NCI-H748 treated with DMSO at 0.1 percent for 48 hours (cell line): ENCODE measurements at regions not wholly inside any gene's neighbourhood (a gene's known extent, or its start where the extent isn't known, plus 50 kb on each side); places are given as distances from the start of the nearest gene placed in this dataset.
A peak's percentile ranks its signal among the peaks of the same experiment; 100 is the strongest.

Experiments
- DNase-seq: peaks from one replicate; lab custom pipeline; 2025; lab: John Stamatoyannopoulos, UW

DNA sequence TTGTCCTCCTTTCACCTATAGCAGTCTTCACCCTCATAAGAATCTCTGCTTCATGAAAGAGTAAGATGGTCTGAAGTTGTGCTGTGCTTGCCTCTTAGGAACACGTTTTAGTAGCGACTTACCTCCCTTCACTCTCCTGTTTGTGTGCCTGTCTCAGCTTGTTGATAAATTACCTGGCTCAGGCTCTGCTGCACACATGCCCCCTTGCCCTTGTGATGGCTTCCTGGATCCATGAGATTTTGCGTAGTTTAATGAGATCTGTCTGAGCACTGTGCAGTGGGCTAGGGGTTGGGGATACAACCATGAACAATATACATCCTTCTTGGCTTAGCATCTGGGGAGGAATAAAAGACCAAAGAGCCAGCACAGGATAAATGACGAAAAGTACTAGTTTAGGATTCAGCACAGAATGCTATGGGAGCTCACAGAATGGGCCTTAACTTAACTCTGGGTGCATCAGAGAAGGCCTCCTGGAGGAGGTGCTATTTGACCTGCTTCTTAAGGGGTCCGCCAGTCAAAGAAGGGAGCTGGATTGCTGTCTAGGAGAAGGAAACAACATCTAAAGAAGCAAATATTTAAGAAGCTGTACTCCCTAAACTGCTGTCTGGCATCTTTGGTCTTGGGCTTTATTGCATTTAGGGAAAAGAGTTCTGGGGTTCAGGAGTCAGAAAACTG lies 175.7 kb upstream of the PLXNA2 start:
- no peak for DNase-seq

- no peak for DNase-seq
These were observed 176.5 kb upstream of the PLXNA2 start for GRCh38 chr1:208420696-208421095.

- DNase-seq: no peak
These were observed 177.3 kb upstream of the PLXNA2 start for GRCh38 chr1:208421486-208421885.

- no peak for DNase-seq
These were observed 179.3 kb upstream of the PLXNA2 start for GRCh38 chr1:208423526-208423925.

- no peak for DNase-seq
These were observed 180.9 kb upstream of the PLXNA2 start for GRCh38 chr1:208425096-208425495.

GRCh38 chr1:208430220-208430619 lies 186.0 kb upstream of the PLXNA2 start:
- DNase-seq: no peak

DNA sequence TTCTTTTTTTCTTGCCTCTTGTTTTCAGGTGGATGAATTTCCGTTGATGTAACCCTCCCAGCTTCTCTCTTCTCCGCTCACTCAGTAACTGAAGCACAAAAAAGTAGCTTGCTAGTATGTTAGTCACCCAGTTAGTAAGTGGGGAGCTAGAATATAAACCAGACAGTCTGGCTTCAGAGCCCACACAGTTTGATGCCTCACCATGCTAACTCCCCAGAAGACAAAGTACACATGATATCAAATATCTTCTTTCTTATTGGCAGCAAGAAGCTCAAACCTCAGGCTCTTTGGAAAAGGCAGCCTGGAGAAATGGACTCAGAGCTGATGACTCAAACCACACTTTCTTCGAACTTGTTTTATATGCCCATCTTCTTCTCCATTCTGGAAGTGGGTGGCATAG lies 187.5 kb upstream of the PLXNA2 start:
- no peak for DNase-seq

DNA sequence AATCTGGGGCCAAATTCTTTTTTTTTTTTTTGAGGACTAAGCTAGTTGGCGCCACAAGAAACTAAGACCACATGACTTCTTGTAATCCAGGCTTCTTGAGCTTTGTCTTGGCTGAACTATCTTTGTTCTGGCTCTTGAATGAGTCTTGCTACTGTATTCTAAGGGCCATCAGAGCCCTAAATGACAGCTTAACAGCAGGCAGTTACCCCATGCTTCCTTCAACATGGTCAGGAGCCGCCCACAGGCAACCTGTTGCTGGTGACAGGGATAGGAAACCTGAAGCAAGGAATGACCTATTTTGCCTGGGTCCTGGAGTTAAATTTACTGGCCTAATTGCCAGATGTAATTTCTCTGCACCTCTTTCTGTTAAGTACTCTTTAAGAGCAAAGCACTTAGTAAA lies 188.2 kb upstream of the PLXNA2 start:
- no peak for DNase-seq

DNA sequence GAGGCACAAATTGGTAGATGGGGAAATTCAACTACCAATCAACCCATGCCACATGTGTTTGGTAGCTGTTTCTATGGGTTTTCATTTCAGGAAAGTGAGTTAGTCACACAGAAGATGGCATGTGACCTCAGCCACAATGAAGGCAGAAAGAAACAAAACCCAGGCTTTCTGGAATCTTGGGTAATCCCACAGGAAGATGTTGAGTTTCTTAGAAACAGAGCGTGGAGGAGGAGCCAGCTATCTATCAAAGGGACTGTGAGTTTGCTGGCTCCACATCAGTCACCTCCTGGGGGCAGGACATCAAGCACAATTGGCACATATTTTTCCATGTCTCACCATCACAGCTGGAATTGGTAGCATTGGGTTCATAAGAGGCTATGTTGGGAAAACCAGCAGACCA lies 188.9 kb upstream of the PLXNA2 start:
- no peak for DNase-seq

DNA sequence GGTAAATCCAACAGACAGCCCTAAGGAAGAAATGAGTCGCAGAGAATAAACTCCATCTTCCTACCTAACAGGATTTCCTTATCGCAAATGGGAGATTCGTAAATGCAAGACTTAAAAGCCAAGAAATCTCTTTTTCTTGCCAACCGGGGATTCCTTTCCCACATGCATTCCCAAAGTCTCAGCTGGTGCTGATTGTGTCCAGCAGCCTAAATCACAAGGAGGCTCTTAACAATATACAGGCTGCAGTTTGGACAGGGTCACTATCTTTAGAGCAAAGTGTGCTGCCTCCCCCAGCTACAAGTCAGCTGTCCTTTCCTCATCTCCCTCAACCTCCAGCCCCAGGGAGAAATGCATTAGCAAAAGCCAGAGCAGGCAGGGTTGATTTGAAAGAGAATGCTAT lies 189.8 kb upstream of the PLXNA2 start:
- no peak for DNase-seq

DNA sequence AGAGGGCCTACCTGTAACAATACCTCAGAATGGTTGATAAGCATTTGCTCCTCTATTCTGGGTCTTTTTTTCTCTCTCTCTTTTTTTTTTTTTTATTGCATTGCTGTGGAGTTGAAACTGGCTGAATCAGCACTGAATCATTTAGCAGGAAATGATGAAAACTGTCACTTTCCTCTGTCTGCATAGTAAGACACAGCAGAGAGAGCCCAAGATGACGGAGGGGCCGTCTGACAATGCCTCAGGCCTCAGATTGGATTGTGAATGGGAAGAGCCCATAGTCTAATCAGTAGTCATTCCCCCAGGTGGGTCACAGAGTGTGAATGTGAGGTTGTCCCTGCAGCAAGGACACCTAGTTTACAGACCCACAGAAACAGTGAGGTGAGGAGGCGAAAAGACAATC lies 193.2 kb upstream of the PLXNA2 start:
- no peak for DNase-seq

- no peak for DNase-seq
These were observed 194.0 kb upstream of the PLXNA2 start for GRCh38 chr1:208438112-208438699.

DNA sequence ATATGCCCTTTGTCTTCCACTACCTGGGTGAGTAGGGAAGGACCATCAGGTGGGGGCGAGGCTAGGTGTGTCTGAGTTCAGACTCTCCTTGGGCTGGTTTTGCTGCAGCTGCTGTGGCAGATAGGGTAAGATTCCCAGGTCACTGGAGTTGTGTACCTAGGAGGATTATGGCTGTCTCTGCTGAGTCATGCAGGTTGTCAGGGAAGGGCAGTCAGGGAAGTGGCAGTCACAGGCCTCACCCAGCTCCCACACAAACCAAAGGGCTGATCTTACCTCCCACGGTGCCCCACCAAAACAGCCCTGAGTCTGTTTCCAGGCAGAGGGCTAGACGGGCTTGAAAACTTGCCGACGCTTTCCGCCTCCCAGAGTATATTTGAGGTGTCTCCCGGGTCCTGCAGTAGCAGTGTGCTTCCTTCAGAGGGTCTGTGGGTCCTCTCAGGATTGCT lies 201.6 kb upstream of the PLXNA2 start:
- no peak for DNase-seq

DNA sequence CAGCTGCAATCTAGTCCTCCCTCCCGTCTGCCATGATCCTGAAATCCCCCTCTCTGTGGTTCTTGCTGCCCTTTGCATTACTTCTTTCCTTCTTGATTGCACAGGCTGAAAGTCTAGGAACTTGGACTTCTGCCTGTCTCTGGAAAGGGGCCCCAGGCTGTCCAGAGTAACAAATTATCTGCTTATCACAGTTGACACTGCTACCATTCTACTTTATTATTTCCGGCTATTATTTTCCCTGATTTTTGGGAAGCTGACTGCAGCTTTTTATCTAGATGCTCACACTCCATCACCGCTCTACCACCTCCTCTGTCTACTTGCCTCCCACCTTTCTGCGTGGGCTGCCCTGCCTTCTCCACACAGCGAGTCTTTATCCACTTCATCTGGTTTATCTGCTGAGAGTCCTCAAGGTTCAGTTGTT lies 202.1 kb upstream of the PLXNA2 start:
- DNase-seq: no peak

GRCh38 chr1:208448425-208448824 lies 204.2 kb upstream of the PLXNA2 start:
- DNase-seq: no peak

GRCh38 chr1:208449951-208450350 lies 205.8 kb upstream of the PLXNA2 start:
- no peak for DNase-seq

- peak; percentile 42 for DNase-seq
These were observed 206.8 kb upstream of the PLXNA2 start for GRCh38 chr1:208450958-208451357.

GRCh38 chr1:208455821-208456220 lies 211.6 kb upstream of the PLXNA2 start:
- DNase-seq: no peak

DNA sequence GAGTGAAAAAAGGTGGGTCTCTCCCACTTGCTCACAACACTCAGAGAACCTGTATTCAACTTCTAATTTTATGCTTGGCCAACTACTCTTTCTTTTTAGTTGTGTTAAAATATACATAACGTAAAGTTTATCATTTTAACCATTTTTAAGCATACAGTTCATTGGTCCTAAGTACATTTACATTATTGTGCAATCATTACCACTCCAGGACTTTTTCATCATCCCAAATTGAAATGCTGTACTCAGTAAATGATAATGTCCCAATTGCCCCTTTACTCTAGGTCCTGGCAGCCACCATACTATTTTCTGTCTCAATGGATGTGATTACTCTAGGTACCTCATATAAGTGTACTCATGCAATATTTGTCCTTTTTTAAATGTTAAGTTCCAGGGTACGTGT lies 212.3 kb upstream of the PLXNA2 start:
- DNase-seq: no peak

- no peak for DNase-seq
These were observed 216.6 kb upstream of the PLXNA2 start for GRCh38 chr1:208460823-208461222.

GRCh38 chr1:208461680-208462079 lies 217.5 kb upstream of the PLXNA2 start:
- no peak for DNase-seq

DNA sequence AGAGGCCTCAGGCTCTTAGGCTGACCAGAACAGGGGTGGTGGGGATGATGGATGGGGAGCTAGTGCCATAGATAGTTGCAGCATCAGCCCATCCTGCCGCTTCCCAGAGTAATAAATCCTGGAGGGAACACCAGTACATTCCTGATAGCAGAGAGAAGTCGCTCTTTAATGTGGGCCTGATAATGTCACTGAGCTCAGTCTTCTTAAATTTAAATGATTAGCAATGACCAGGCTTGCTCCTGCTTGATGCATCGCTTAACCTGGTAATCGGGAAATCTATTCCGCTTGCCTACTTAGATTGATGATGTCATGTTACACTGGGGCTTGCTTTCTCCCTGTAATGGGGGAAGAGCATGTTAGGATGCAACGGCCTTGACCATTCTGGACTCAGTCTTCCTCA lies 218.6 kb upstream of the PLXNA2 start:
- DNase-seq: no peak

DNA sequence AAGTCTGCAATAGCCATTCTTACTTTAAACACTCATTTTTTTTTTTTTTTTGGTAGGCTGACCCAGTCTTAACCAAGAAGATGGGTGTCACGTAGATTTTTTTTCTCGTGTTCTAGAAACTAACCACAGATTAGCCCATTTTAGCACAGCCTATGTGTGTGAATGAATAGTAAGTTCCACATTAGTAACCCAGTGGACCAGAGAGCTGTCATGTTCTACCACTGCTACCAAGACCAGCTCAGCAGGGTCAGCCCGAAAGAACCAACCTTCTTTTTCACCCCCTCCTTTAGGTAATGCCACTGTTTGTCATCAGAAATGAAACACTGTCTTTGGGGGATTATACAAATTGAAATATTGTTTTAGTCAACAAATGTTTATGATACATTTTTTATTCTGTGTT lies 221.1 kb upstream of the PLXNA2 start:
- no peak for DNase-seq
